H1 (cell line): ENCODE measurements at regions not wholly inside any gene's neighbourhood (a gene's known extent, or its start where the extent isn't known, plus 50 kb on each side); places are given as distances from the start of the nearest gene placed in this dataset.
A peak's percentile ranks its signal among the peaks of the same experiment; 100 is the strongest.

Experiments used
- CTCF ChIA-PET: fragments of 300-600 bp; sonication (Branson Sonifier 250); formaldehyde crosslinking; loops from one replicate; lab custom pipeline; 2021; ENCODE audit not compliant: partially characterized antibody; lab: Charles Lee
- POLR2A ChIA-PET: fragments of 300-600 bp; sonication (Branson Sonifier 250); formaldehyde crosslinking; loops from one replicate; lab custom pipeline; 2021; ENCODE audit warnings: inconsistent platforms; ENCODE audit not compliant: partially characterized antibody; lab: Charles Lee
- DNase-seq, 2 experiments: peaks; one replicate each; pipeline versions ENCODE4 v3.0.0 to v3.0.0-alpha.2; 2010 to 2022; ENCODE audit warnings: low spot score in 2 of 2, low read depth in 1 of 2, mixed read lengths in 1 of 2
- FAIRE-seq: peaks from 2 replicates; lab custom pipeline; 2011; peaks lifted over from hg19 to GRCh38; lab: Jason Lieb, UNC
- H2AFZ ChIP-seq: 2 replicates; pipeline ENCODE4 v1.8.1; 2012; ENCODE audit warnings: low read length, inconsistent platforms
- H2AK5ac ChIP-seq: 2 replicates; pipeline ENCODE4 v1.6.1; 2013; ENCODE audit warnings: low read depth, low read length
- H2BK120ac ChIP-seq: replicated peaks from 2 replicates; pipeline ENCODE3; 2013; ENCODE audit warnings: low read depth, low read length, inconsistent platforms
- H2BK12ac ChIP-seq: 2 replicates; pipeline ENCODE4 v1.6.1; 2013; ENCODE audit warnings: low read depth, low read length
- H2BK15ac ChIP-seq: 2 replicates; pipeline ENCODE4 v1.6.1; 2013; ENCODE audit warnings: low read length
- H2BK20ac ChIP-seq: 2 replicates; pipeline ENCODE4 v1.6.1; 2013; ENCODE audit warnings: low read length
- H2BK5ac ChIP-seq: 2 replicates; pipeline ENCODE4 v1.6.1; 2013; ENCODE audit warnings: low read depth, low read length
- H3K14ac ChIP-seq: 2 replicates; pipeline ENCODE4 v1.6.1; 2013; ENCODE audit warnings: inconsistent platforms; ENCODE audit not compliant: insufficient read length
- H3K18ac ChIP-seq: 2 replicates; pipeline ENCODE4 v1.6.1; 2013; ENCODE audit warnings: low read length; ENCODE audit errors: extremely low read depth
- H3K23ac ChIP-seq: 2 replicates; pipeline ENCODE4 v1.6.1; 2013; ENCODE audit warnings: inconsistent platforms; ENCODE audit not compliant: insufficient read length
- H3K23me2 ChIP-seq: 2 replicates; pipeline ENCODE4 v1.6.1; 2013; ENCODE audit warnings: low read depth, low read length
- H3K27ac ChIP-seq: 2 replicates; pipeline ENCODE4 v1.6.1; 2011; ENCODE audit warnings: low read depth, low read length, inconsistent platforms
- H3K27me3 ChIP-seq, 4 experiments: replicated peaks in 1 of 4; 1 replicate in 1 of 4; 2 replicates in 3 of 4; pipeline versions ENCODE4 v1.6.1 to v1.8.1; 2011 to 2013; ENCODE audit warnings: low read length in 3 of 4, mild to moderate bottlenecking in 3 of 4, inconsistent platforms in 2 of 4, mixed read lengths in 2 of 4, moderate library complexity in 1 of 4; ENCODE audit not compliant: control insufficient read depth in 3 of 4, insufficient read depth in 3 of 4; ENCODE audit errors: extremely low read depth in 1 of 4
- H3K36me3 ChIP-seq, 4 experiments: 2 replicates each; pipeline versions ENCODE4 v1.6.1 to v1.8.1; 2011 to 2013; ENCODE audit warnings: mild to moderate bottlenecking in 4 of 4, low read length in 3 of 4, moderate library complexity in 2 of 4, control low read depth in 1 of 4, inconsistent platforms in 1 of 4; ENCODE audit not compliant: insufficient read depth in 4 of 4, control insufficient read depth in 2 of 4
- H3K4ac ChIP-seq: replicated peaks from 2 replicates; pipeline ENCODE3; 2013; ENCODE audit warnings: low read length, low read depth, mixed read lengths, inconsistent platforms; ENCODE audit not compliant: insufficient read length
- H3K4me1 ChIP-seq, 4 experiments: replicated peaks in 1 of 4; 1 replicate in 1 of 4; 2 replicates in 3 of 4; pipeline versions ENCODE4 v1.6.1 to v1.8.1; 2011 to 2013; ENCODE audit warnings: low read length in 3 of 4, inconsistent platforms in 2 of 4, mixed read lengths in 1 of 4; ENCODE audit not compliant: insufficient read depth in 4 of 4, control insufficient read depth in 3 of 4
- H3K4me2 ChIP-seq, 2 experiments: 2 replicates each; pipeline versions ENCODE4 v1.6.1 to v1.8.1; 2011 to 2013; ENCODE audit warnings: low read depth in 2 of 2, low read length in 2 of 2, control low read depth in 1 of 2, inconsistent platforms in 1 of 2, mild to moderate bottlenecking in 1 of 2; ENCODE audit not compliant: insufficient read depth in 1 of 2
- H3K4me3 ChIP-seq, 4 experiments: fragments of 200-600, 300-600 bp in 1 of 4; sonication (generic), shearing (Covaris generic), sonication (Bioruptor Twin) in 1 of 4; 2 replicates each; pipeline versions ENCODE4 v1.5.1 to v1.8.1; 2011 to 2016; ENCODE audit warnings: low read length in 4 of 4, low read depth in 3 of 4, control low read depth in 2 of 4, inconsistent platforms in 2 of 4, mild to moderate bottlenecking in 2 of 4, mixed read lengths in 1 of 4, moderate library complexity in 1 of 4; ENCODE audit not compliant: insufficient read depth in 2 of 4; ENCODE audit errors: extremely low read depth in 1 of 4
- H3K56ac ChIP-seq: replicated peaks from 2 replicates; pipeline ENCODE3; 2013; ENCODE audit warnings: low read depth, mild to moderate bottlenecking, mixed read lengths, low read length, inconsistent platforms; ENCODE audit not compliant: insufficient read length
- H3K79me1 ChIP-seq: 2 replicates; pipeline ENCODE4 v1.6.1; 2013; ENCODE audit warnings: low read depth, low read length, control low read depth
- H3K79me2 ChIP-seq, 2 experiments: 2 replicates each; pipeline versions ENCODE4 v1.6.1 to v1.8.1; 2012 to 2013; ENCODE audit warnings: low read length in 2 of 2, mild to moderate bottlenecking in 2 of 2, inconsistent platforms in 1 of 2; ENCODE audit not compliant: insufficient read depth in 2 of 2, control insufficient read depth in 1 of 2
- H3K9ac ChIP-seq, 4 experiments: replicated peaks in 1 of 4; 1 replicate in 1 of 4; 2 replicates in 3 of 4; pipeline versions ENCODE4 v1.6.1 to v1.8.1; 2011 to 2013; ENCODE audit warnings: low read depth in 3 of 4, low read length in 3 of 4, control low read depth in 2 of 4, mild to moderate bottlenecking in 2 of 4, moderate library complexity in 2 of 4, inconsistent platforms in 1 of 4; ENCODE audit errors: extremely low read depth in 1 of 4
- H3K9me3 ChIP-seq, 2 experiments: 2 replicates each; pipeline versions ENCODE4 v1.6.1 to v1.8.1; 2012 to 2013; ENCODE audit warnings: mild to moderate bottlenecking in 2 of 2, moderate library complexity in 2 of 2, control low read depth in 1 of 2, inconsistent platforms in 1 of 2, low read depth in 1 of 2, low read length in 1 of 2, mixed read lengths in 1 of 2; ENCODE audit not compliant: insufficient read depth in 2 of 2
- H4K20me1 ChIP-seq, 2 experiments: replicated peaks in 1 of 2; 2 replicates each; pipeline versions ENCODE3 to v1.8.1; 2011 to 2013; ENCODE audit warnings: inconsistent platforms in 2 of 2, low read length in 2 of 2, mild to moderate bottlenecking in 1 of 2; ENCODE audit not compliant: insufficient read depth in 2 of 2, control insufficient read depth in 1 of 2
- H4K5ac ChIP-seq: 2 replicates; pipeline ENCODE4 v1.6.1; 2013; ENCODE audit warnings: low read length, low read depth, mixed read lengths, inconsistent platforms; ENCODE audit not compliant: insufficient read length
- H4K8ac ChIP-seq: 2 replicates; pipeline ENCODE4 v1.8.0; 2013; ENCODE audit warnings: mild to moderate bottlenecking, moderate library complexity, low read length, inconsistent platforms; ENCODE audit not compliant: insufficient read depth; ENCODE audit errors: extremely low read depth
- H4K91ac ChIP-seq: replicated peaks from 2 replicates; pipeline ENCODE3; 2013; ENCODE audit warnings: low read length, mixed read lengths, inconsistent platforms; ENCODE audit not compliant: insufficient read length
- MAFK ChIP-seq: IDR thresholded peaks from 2 replicates; pipeline ENCODE4 v1.6.1; 2012; ENCODE audit warnings: low read depth, mild to moderate bottlenecking, improper control_type of control experiment, low read length
- SIN3A ChIP-seq, 2 experiments: IDR thresholded peaks in 1 of 2; conservative IDR thresholded peaks in 1 of 2; 2 replicates each; pipeline ENCODE4 v1.6.1; 2011 to 2012; ENCODE audit warnings: low read length in 2 of 2, improper control_type of control experiment in 1 of 2, low read depth in 1 of 2, mild to moderate bottlenecking in 1 of 2
- SP2 ChIP-seq: IDR thresholded peaks from 2 replicates; pipeline ENCODE4 v1.6.1; 2012; ENCODE audit warnings: mild to moderate bottlenecking, low read length, inconsistent platforms
- SP4 ChIP-seq: IDR thresholded peaks from 2 replicates; pipeline ENCODE4 v1.6.1; 2012; ENCODE audit warnings: low read length, inconsistent platforms
- SUZ12 ChIP-seq: fragments of 200-600 bp; sonication (generic); IDR thresholded peaks from 2 replicates; pipeline ENCODE4 v1.6.1; 2012; ENCODE audit warnings: mild to moderate bottlenecking, inconsistent platforms, low read length, moderate library complexity, mixed read lengths
- WGBS, 2 experiments: shearing (Covaris generic) in 1 of 2; methylation state at CpG; one replicate each; pipeline versions ENCODE4 v1.1.6 to v1.1.7; 2013 to 2015; ENCODE audit warnings: low lambda C conversion rate in 2 of 2, mixed read lengths in 2 of 2, inconsistent platforms in 1 of 2, low coverage in 1 of 2, missing lambda C conversion rate in 1 of 2; ENCODE audit not compliant: insufficient replicate concordance in 2 of 2, insufficient coverage in 1 of 2, insufficient read length in 1 of 2; ENCODE audit errors: extremely low coverage in 1 of 2, missing lambda C conversion rate in 1 of 2; 5-methylcytosine and 5-hydroxymethylcytosine counted together

- Histone ChIP-seq H3K9ac (no peak overlapping the region), H2AK5ac (no peak overlapping the region), H4K20me1 (no peaks in the 10 kb centered on the region), H2BK20ac (no peak overlapping the region), H2BK12ac (no peak overlapping the region), H2AFZ (no peak overlapping the region), H2BK120ac (no peak overlapping the region), H3K27me3 (no peaks in the 10 kb centered on the region), H3K27ac (no peak overlapping the region), H2BK15ac (no peak overlapping the region), H3K23ac (no peak overlapping the region), H3K56ac (no peak overlapping the region), H3K79me1 (no peaks in the 10 kb centered on the region), H3K4me3 (no peak overlapping the region), H2BK5ac (no peak overlapping the region), H3K79me2 (no peaks in the 10 kb centered on the region), H3K14ac (no peak overlapping the region), H3K4me1 (no peaks in the 10 kb centered on the region), H4K91ac (no peak overlapping the region), H3K23me2 (no peaks in the 10 kb centered on the region), H4K8ac (no peak overlapping the region), H3K36me3 (no peaks in the 10 kb centered on the region), H3K4ac (no peak overlapping the region), H4K5ac (peak overlapping the region; percentile 29), H3K18ac (no peak overlapping the region), H3K9me3 (no peaks in the 10 kb centered on the region), H3K4me2 (no peak overlapping the region)
- WGBS, 2 experiments = 89% methylated on average over 2 of the region's 2 CpGs; no CpG with 5 or more reads in 1 of the 2 experiments
- CTCF ChIA-PET = interaction anchor here (0.6 kb wide), 1 partner anchor 165 kb away, joined by 3 read pairs; no protein-coding TSS in a partner anchor
- FAIRE-seq (no peak), DNase-seq (no peak)
- POLR2A ChIA-PET = no interaction called here
- TF ChIP-seq SUZ12 (no peak), SIN3A (conservative IDR thresholded peaks at IDR 0.05 in 1 of 2, IDR thresholded peaks at IDR 0.05 in 1 of 2; ENCODE audit: low read depth in 1 of 2, low read length in 2 of 2) (no peak), SP4 (no peak), MAFK (no peak), SP2 (no peak)
These were observed 694.8 kb upstream of the INTU start for GRCh38 chr4:126937846-126938422.
